ENCODE measurements at regions not wholly inside any gene's neighbourhood (a gene's known extent, or its start where the extent isn't known, plus 50 kb on each side); places are given as distances from the start of the nearest gene placed in this dataset.

DNA sequence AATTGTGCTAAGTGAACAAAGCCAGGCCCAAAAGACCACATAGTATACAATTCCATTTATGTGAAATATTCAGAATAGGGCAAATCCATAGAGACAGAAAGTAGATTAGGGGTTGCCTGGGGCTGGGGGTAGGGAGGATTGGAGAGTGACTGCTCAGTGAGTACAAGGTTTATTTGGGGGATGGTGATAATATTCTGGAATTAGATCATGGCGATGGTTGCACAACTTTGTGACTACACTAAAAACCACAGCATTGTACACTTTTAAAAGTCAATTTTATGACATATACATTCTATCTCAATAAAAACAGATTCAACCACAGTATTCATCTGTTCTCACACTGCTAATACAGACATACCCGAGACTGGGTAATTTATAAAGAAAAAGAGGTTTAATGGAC lies 68.7 kb upstream of the MAP1LC3B2 start:
- no peak for DNase-seq (ENCODE audit: low spot score)
- intact Hi-C loops (cut with micrococcal nuclease; ENCODE audit: unreplicated experiment) (no loop called here), in situ Hi-C loops (cut with HindIII; ENCODE audit: extremely low pct_ligation_motif_present, low pct_unique_long_range_greater_than_20kb) (no loop called here)
- no peaks in the 10 kb centered on the region; a peak in 1 of 5 replicates for H3K27me3 ChIP-seq (ENCODE audit: control insufficient read depth in 1 of 2, insufficient read depth in 2 of 2, low read length in 2 of 2)
- ChIA-PET CTCF (ENCODE audit: low intra/inter-chr PET ratio, low total read pairs) (no interaction called here), POLR2A (no interaction called here)
- H3K4me3 ChIP-seq (replicated peaks in 1 of 3; ENCODE audit: insufficient read depth in 1 of 3, low read depth in 2 of 3, low read length in 3 of 3): no peak overlapping the region
- WGBS (ENCODE audit: low lambda C conversion rate): 57% methylated on average over 2 of the region's 2 CpGs
- H3K36me3 ChIP-seq (replicated peaks in 1 of 2; ENCODE audit: control insufficient read depth in 1 of 2, insufficient read depth in 2 of 2, low read length in 2 of 2): no peaks in the 10 kb centered on the region
- H3K4me2 ChIP-seq (ENCODE audit: low read depth, low read length): no peak overlapping the region
- H2AFZ ChIP-seq (ENCODE audit: low read length): no peak overlapping the region
- H3K27ac ChIP-seq (ENCODE audit: extremely low read length, insufficient read depth, low read length): no peak overlapping the region
- H3K9ac ChIP-seq (ENCODE audit: insufficient read depth, low read depth, low read length): no peak overlapping the region
- no peaks in the 10 kb centered on the region for H3K79me2 ChIP-seq (ENCODE audit: insufficient read depth, low read length)
- no peaks in the 10 kb centered on the region for H4K20me1 ChIP-seq (ENCODE audit: insufficient read depth, low read length)
- FAIRE-seq: no peak
- no peaks in the 10 kb centered on the region for H3K9me3 ChIP-seq (ENCODE audit: low read length)
- TF ChIP-seq HNF1A (IDR thresholded peaks at IDR 0.05; ENCODE audit: low read depth) (no peak), HNF1A (CRISPR knock-in tag; IDR thresholded peaks at IDR 0.05; ENCODE audit: borderline replicate concordance) (no peak), YEATS4 (CRISPR knock-in tag; IDR thresholded peaks at IDR 0.05; ENCODE audit: borderline replicate concordance) (no peak), HNRNPK (IDR thresholded peaks at IDR 0.05; ENCODE audit: low read depth, low read length, poor library complexity, severe bottlenecking) (no peak), ZNF264 (CRISPR knock-in tag; IDR thresholded peaks at IDR 0.05) (no peak)
- TF ChIP-seq, protein P1, sequence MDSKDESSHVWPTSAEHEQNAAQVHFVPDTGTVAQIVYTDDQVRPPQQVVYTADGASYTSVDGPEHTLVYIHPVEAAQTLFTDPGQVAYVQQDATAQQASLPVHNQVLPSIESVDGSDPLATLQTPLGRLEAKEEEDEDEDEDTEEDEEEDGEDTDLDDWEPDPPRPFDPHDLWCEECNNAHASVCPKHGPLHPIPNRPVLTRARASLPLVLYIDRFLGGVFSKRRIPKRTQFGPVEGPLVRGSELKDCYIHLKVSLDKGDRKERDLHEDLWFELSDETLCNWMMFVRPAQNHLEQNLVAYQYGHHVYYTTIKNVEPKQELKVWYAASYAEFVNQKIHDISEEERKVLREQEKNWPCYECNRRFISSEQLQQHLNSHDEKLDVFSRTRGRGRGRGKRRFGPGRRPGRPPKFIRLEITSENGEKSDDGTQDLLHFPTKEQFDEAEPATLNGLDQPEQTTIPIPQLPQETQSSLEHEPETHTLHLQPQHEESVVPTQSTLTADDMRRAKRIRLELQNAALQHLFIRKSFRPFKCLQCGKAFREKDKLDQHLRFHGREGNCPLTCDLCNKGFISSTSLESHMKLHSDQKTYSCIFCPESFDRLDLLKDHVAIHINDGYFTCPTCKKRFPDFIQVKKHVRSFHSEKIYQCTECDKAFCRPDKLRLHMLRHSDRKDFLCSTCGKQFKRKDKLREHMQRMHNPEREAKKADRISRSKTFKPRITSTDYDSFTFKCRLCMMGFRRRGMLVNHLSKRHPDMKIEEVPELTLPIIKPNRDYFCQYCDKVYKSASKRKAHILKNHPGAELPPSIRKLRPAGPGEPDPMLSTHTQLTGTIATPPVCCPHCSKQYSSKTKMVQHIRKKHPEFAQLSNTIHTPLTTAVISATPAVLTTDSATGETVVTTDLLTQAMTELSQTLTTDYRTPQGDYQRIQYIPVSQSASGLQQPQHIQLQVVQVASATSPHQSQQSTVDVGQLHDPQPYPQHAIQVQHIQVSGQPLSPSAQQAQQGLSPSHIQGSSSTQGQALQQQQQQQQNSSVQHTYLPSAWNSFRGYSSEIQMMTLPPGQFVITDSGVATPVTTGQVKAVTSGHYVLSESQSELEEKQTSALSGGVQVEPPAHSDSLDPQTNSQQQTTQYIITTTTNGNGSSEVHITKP (CRISPR knock-in tag; IDR thresholded peaks at IDR 0.05; ENCODE audit: low read depth): no peak
- no peak for ATAC-seq
- H3K4me1 ChIP-seq (ENCODE audit: insufficient read depth, low read length): no peaks in the 10 kb centered on the region
- BruUV-seq (replicated peaks): no TSS peak
